ENCODE measurements at regions not wholly inside any gene's neighbourhood (a gene's known extent, or its start where the extent isn't known, plus 50 kb on each side); places are given as distances from the start of the nearest gene placed in this dataset.

DNA sequence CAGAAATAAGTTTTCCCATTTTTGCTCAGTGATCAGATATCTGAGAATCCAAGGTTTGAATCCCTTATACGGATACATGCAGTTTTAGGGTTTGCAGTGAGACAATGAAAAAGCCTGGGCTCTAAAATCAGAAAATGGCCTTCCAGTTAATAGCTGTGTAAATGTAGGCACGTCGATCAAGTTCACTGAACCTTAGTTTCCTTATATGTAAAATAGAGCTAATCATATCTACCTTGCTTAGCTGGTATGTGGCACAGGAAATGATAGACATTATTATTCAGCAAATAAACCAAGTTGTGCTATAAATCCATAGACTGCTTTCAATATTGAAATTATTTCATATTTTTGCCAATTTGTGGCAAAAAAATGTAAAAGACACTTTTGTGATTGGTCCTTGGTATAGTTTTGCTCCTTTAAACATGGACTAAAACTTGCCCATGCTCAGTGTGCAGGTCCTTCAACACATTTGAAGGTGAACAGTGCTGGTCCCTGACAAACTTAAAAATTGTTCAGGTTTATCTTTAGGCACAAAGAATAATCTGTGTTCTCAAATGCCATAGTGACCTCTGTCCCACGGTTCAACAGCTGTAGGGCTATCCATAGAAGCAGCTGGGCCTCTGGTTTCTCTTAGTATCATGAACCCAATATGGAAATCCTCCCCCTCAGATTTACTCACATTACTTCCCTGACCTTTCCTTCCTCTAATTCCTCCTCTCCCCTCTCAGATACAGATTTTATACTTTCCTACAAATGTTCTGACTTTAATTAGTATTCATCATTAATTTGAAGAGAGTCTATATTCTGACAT, 51.0 kb downstream of the CCDC54 start:
- DNase-seq: no peak

DNA sequence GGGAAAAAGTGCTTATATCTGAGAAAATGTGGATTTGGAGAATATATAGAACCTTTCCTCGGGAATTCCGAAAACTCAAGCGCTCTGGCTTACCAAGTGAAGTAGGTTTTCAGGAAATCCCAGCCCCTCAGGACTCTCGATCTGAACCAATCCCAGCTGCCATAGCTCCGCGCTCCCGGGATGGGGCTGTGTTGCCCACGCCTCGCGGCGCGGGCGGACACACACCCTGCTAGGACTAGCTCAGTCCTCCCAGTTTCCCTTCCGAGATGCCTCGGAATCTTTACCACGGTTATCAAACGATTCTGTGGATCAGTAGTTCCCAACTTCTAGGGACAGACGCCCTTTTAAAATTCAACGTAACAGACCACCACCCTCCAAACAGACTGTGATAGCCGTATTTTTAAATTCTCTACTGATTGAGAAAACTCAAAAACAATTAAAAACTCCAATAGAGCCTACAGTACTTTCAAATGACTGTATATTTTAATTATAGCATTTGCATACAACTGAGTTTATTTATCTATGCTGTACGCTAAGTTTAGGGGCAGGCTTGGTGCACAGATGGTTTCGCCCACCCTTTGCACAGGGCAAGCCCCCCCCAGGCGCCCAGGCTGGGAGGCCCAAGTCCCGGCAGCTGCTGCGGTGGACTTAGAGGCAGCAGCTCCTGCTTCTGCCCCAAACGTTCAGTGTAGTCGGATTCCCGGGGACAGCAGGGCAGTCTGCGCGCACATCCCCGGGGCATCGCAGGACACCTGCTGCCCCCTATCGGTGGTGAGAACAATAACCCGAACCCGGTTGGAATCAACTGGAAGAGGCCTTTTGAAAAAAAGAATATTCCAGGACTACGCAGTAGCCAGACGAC, 52.3 kb downstream of the CCDC54 start:
- DNase-seq: peak; percentile 69

DNA sequence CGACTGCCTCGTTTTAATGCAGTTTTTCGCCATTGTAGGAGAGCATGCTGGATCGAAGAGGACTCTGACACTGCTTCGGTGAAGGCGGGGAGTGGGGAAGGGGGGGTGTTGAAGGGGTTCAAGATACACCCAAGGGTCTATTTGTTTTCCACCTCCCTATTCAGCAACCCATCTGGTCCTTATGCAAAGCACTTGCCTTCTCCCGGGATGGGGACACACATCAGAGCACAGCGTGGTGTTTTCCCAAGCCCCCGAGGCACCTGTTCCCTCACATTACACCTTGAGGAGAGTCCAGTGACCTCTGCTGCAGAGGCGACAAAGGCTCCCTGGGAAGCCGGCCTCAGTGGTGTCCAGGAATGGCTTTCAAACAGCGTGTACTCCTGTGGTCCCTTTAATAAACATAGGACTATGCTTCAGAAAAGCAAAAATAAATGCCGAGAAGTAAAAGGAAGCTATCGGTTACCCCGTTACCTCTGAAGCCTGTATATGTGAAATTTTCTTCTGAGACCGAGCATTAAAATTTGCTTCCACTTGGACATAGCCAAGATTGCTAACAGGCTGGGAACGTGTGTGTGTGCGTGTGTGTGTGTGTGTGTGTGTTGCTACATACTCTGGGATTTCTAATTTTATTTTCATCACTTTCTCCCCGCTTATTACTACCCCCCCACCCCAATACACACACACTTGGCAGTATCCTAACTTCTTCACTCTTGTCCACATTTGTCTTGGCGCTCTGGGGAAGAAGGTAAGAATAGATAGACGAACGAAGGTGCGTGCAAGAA, 53.2 kb downstream of the CCDC54 start:
- no peak for DNase-seq

DNA sequence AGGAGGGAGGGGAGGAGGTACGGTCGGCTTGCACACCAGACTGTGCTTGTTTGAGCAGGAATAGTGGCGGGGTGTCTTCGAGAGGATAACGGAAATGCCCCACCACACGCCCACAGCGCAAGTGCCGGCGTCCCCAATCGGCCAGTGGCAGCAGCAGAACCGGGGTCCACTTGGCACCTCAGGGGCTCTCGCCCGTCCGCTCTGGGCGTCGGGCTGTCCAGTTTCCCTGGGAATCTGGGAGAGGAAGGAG, 53.7 kb downstream of the CCDC54 start:
- peak; percentile 24 for DNase-seq

DNA sequence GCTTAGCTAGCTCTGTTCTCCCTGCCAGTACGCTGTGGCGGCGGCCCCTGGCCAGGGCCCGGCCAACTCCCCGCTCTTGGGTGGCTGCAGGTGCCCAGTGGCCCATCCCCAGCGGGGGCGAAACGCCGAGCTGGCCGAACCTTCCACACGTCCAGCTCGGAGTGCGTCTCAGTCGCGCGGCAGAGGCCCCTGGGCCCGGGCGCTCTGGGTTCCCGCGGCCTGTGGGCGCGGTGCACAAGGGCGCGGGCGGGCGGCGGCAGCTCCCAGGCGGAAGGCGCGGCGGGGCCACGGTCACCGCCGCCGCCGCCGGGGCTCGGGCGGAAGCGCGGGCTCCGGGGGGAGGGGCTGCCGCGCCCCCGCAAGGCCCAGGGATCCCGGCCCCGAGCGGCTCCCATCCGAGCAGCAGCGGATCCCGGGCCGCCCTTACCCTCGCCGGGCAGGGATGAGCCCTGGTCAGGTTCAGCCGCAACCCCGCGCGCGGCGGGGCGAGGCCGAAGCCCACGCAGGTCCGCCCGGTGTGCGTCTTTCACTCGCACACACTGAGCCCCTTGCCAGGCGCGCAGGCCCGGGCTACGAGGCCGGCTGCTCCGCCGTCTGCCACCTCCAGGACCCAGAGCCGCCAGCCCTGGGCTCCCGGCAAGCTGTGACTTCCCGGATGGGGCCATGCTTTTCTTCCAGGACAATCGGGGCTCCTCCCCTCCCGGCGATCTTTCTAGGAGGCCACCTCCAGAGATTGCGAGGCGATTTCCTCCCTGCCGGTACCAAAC, 54.2 kb downstream of the CCDC54 start:
- peak; percentile 59 for DNase-seq

DNA sequence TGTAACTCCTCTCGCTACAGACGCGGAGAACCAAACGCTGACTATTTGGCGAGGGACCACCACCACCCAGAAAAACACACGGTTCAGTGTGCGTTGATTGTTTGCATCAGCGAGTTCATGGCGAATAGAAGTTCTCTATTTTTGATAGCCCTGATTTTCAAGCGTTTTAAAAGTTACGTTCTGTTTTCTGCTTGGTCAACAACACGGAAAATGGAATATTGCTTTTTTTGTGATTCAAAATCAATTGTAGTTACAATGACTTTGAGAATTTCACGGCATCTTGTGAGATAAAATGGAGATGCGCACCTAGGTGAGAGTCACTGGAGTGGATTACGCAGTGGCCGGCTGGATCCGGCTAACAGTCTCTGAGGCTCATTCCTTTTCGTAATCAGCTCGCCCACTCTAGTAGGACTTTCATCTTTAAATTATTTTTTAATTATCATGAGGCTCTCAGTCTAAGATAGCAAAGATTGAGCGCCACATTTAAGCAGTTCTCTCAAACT, 54.8 kb downstream of the CCDC54 start:
- DNase-seq: no peak

DNA sequence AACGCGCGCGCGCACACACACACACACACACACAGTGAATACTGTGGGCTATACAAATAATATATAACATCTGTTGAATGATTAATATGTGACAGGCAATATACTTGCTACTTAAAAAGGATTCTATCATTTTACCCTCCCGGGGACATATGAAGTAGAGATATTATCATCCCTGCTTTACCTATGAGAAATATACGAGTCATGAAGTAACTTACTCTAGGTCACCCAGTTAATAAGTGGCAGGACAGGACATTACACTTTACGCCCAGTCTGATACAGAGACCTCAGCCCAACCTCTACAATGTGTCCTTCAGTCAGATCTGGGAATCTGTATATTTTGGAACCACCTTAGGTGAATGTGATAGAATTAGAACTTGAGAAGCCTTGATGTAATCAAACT, 55.4 kb downstream of the CCDC54 start:
- DNase-seq: no peak

DNA sequence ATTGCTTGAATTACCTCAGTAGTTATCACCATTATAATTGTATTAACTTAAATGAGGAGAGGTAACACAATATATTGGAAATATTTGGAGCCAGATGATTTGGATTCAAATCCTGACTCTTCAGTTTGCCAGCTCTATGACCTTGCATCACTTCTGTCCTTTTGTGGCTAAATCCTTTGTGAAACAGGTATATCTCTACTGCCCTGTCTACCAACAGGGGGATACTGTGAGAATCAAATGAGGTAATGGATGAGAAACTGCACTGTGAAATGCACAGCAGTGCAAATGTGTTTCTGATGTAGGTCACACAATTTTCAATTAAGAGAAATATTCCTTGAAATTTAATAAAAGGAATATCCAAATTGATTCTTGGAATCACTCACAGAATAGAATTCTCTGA, 58.8 kb downstream of the CCDC54 start:
- no peak for DNase-seq

DNA sequence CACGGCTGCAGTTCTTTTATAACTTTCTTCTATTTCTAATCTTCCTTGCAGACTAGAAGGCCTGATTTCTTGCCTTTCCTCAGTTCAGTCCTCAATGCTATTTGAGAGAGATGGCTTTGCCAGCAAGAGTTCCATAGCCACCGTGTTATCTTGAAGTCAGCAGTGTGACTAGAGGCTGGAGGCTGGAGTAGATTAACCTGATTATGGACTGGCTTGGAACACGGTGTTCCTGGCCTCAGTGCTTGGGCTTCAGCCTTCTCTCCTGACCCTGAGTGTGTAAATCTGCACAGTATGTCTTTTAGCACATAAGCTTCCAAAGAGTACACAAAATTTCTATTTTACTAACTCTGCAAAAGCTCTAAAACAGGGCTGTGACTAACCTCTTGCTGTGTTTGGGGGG, 61.4 kb downstream of the CCDC54 start:
- DNase-seq: no peak

DNA sequence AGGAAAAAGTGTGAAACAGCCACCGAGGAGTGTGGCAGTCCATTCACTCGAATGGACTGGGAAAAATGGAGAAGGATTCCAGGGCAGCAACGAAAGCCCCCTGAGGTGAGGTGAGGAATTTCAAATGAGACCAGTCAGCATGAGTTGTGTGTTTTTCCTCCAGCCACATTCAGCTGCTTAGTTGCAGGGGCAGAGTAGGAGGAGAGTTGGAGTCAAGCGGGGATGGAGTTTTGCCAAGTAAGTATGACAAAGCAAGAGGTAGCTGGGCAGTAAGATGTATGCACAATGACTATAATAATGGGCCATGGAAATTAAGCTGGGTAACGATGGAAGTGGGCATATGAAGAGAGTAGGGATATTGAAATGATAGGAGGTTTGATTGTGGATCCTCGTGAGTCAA, 64.4 kb downstream of the CCDC54 start:
- no peak for DNase-seq

DNA sequence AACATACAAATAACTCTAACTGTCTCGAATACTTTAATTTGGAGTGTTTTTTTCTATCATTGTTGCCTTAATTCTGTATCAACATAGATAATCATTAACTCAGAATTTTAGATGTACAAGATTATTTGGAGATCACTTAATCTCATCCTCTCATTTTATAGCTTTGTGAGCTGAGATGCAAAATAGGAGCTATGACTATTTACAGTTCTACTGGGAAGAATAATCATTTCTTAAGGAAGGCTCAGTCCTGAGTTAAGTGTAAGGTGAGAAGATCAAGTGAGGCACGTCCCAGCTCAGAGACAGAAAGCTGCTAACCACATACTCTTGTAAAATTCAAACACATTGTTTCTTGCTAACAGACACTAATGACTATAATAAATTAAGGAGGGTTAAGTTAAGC, 66.2 kb downstream of the CCDC54 start:
- DNase-seq: no peak

DNA sequence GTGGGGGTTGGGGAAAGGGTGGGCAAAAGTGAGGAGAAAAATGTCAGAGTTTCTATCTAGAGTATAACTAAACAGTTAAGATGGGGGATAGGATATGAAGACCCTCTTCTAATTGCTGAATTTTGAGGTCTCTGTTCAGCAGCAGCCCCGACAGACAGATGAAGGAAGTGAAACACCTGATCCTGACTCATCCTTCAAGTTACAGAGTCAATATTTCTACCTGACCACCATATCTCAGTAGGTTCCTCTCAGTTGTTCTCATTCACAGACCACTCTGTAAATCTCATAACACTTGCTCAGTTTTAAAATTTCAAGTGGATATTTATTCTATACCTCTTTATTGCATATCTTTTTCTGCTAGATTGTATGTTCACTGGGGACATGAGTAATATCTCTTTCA, 69.5 kb downstream of the CCDC54 start:
- DNase-seq: no peak

DNA sequence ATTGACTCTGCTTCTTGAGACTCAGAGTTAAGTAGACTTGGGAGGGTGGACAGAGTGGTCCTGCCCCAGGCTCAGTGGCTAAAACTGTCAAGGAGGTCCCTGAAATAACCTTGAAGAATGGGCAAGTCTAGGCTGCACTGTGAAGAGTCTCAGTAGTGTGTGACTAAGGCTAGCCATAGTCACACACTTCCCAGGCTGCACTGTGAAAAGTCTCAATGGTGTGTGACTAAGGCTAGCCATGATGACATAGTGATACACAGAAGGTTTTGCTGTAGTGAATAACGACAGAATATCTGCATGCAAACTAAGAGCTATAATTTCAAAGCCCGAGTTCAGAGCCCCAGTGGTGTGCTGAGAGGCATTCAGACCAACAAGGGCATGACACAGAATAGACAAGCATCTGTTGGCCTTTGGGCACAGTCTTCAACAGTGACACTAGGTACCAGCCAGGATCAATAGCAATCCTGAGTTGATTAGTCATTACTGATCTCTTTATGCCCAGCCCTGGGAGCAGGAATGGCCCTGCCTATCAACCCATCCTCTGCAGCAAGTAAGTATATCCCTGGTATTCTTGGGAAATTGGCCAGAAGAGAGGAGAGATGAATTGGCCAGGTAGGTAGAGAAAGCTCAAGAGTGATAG, 72.4 kb upstream of the BBX start:
- no peak for DNase-seq

DNA sequence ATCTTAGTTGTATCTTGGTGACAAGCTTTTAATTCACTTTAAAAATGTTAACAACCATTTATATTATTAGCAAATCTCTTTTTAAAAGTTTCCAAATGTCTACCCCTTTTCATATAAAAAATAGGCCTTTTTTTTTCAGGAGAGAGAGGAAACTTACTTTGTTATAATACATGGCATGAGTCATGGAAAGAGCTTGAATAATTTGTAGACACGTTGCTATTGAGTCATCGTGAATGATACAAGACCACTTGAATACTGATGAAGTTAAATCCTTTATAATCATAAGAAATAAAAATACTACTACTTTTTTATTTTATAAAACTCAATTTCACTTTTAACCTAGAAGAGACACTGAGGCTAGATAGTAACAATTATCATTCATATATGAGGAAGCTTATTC, 70.3 kb upstream of the BBX start:
- no peak for DNase-seq

DNA sequence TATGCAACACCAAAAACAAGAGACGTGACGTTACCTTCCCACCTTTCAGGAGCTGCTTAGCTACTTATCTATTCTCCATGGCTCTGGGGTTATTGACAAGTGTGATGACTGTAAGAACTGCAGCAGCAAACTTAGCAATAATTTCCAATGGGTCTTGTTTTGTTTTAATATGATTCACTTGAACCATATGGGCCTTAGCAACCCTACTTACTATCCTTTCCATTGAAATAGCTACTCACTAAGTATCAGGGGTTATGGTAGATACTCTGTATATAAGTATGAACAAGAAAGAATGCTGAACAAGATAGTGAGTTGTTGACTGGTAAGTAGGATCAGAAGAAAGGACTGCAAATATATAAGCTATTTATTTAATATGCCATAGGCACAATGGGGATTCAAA, 69.3 kb upstream of the BBX start:
- no peak for DNase-seq

DNA sequence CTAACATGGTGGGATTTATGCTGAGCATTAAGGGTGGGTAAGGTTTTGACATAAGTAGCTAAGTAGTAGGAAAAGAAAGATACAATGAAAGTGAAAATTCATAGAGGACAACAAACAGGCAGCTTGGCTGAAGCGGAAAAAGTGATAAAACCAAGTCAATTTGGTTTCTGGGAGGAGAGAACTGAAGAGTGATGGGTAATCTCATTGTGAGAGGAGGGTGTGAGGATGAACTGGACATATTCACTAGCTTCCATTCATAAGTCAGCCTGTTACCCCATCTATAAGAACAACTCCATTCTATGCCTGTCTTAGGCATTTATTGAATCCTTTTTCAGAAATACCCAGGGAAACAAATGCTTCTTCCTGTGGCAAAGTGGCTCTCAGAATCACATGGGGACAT, 67.1 kb upstream of the BBX start:
- DNase-seq: no peak

DNA sequence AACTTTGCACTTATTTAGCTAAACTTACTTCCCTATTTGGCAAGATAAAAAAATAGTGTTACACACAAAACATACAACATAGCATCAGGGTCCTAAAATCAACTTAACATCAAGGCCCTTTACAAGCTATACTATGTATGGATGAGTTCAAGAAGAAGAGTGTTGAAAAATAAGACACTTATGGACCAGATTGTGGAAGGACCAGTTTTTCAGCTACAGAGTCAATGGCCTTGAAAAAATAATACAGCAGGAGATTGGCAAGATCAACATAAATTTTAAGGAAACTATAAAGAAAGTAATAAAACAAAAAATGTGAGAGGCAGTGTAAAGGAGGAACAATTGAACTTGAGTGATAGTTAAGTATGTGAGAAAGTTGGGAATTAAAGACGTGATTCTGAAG, 66.3 kb upstream of the BBX start:
- DNase-seq: no peak

DNA sequence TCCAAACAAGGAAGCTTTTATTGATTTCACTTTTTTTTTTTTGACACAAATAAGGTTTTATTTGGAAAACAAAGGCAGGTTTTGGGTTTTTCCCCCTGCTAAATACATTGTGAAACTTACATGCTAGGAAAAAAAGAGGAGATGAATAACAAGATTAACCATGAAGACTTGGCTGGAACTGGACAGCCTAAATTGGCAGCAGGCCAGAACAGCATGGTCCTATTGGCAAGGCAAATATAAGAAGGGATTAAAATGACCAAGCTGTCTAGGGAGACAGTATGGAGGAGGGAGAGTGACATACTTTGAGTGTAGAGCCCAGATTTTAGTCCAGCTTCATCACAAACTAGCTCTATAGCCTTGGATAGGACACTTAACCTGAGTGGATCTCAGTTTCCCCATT, 63.9 kb upstream of the BBX start:
- no peak for DNase-seq

DNA sequence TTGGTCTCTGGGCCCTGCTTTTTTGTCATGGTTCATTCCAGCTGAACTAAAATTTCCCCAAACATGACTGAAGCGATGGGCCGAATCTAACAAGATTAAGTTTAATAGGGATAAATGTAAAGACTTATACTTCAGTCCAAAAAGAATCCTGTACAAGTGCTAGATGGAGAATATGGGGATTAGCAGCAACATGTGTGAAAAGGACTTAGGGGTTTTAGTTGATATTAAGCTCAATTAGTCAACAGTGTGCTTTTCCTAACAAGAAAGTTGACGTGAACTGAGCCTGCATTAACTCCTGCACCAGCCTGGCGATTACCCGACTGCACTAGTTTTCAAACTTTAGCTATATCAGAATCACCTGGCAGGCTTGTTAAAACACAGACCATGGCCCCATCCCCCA, 61.0 kb upstream of the BBX start:
- no peak for DNase-seq

DNA sequence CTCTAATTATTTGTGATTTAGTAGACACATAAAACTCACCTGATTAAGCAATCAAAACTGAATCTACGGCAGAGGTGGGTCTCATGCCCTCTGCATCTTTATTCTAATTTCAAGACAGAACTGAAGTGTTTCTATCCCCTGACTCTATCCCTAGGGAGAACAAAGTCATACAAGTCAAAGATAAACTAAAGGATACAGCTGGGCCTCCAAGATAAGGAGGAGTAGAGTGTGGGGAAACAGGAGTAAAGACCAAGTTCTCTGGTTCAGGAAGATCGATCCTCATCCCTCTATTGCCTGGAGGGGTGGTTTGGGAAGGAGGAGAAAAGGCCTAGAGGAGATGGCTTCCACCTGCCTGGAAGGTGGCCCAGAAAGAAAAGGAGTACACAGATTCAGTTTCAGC, 58.7 kb upstream of the BBX start:
- no peak for DNase-seq

DNA sequence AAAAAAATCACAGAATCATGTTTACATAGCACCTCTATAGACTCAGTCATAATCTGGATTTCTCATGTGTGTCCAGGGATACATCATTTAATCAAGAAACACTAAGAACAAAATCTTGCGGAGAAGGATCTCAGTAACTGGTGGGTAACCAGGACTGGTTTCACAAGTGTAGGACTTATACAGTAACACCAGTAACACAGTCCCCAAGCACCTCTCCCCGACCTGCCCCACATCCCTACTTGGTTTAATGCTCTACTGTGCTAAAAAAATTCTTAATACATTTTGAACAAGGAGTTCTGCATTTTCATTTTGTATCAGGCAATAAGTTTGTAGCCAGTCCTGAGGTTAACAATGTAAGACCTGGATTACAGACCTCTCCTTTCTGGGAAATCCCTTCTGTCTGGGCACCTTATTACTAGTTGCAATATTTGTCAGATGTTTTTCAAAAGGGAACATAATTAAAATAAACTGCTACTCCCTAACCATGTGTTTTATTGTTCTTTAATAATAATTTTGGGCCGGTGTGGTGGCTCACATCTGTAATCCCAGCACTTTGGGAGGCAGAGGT, 57.6 kb upstream of the BBX start:
- DNase-seq: peak; percentile 26

DNA sequence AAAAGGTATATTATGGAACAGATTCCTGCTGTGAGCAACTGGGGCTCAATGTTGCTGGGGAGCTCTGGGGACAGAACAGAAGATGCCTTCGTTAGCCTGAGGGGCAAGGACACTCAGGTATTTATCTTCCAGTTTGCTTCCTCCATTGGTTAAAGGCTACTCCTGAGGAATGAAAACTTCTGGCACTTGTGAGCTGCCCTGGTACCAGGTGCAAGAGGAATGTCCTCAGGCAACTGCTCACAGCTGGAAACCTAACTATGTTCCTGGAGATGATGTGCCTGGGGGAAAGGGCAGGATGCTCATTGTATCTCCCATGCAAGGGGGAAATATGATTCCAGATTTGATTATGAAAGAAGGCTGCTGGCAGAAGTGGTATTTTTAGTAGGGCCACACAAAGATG, 54.0 kb upstream of the BBX start:
- DNase-seq: no peak

Data from activated CD4-positive, alpha-beta T cell treated with anti-CD3 and anti-CD28 coated beads, Interleukin-2, amount 50 U/mL, for 16 hours (primary cell).